ENCODE measurements at regions not wholly inside any gene's neighbourhood (a gene's known extent, or its start where the extent isn't known, plus 50 kb on each side); places are given as distances from the start of the nearest gene placed in this dataset.
A peak's percentile ranks its signal among the peaks of the same experiment; 100 is the strongest.
"Not testable (repeated sequence)": the region's sequence is repeated elsewhere in the genome, so short reads cannot be mapped to it uniquely, and the experiment has no call there.

DNA sequence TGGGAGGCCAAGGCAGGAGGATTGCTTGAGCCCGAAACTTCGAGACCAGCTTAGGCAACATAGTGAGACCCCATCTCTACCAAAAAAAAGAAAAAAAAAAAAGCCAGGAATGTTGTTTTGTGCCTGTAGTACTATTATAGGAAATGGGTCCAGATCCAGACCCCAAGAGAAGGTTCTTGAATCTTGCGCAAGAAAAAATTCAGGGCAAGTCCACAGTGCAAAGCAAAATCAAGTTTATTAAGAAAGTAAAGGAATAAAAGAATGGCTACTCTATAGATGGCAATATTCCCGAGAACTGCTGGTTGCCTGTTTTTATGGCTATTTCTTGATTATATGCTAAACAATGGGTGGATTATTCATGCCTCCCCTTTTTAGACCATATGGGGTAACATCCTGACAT, 51.2 kb upstream of the RDX start:
- DNase-seq (ENCODE audit: low spot score): no peak
- Mint-ChIP-seq H3K27me3 (ENCODE audit: low read depth) (no peaks in the 10 kb centered on the region), H3K36me3 (ENCODE audit: low read depth) (peaks cover 23% of the 10 kb centered on the region), H3K4me1 (ENCODE audit: low read depth) (peaks cover 77% of the 10 kb centered on the region), H3K9me3 (peaks cover 18% of the 10 kb centered on the region), H3K4me3 (ENCODE audit: low read depth) (no peak overlapping the region), H3K27ac (peak overlapping the region; percentile 96)
- intact Hi-C loops (cut with micrococcal nuclease): loop anchor here (2.0 to 10.0 kb wide), 5 partner anchors 35 to 1027 kb away; partner anchors contain the start of genes POU2AF1 and ZC3H12C

GRCh38 chr11:110349138-110349996, 53.0 kb upstream of the RDX start:
- Mint-ChIP-seq H3K27me3 (ENCODE audit: low read depth) (no peaks in the 10 kb centered on the region), H3K9me3 (peaks cover 10% of the 10 kb centered on the region), H3K36me3 (ENCODE audit: low read depth) (peaks cover 11% of the 10 kb centered on the region), H3K4me1 (ENCODE audit: low read depth) (peaks cover 66% of the 10 kb centered on the region), H3K27ac (peak overlapping the region; percentile 96), H3K4me3 (ENCODE audit: low read depth) (peak overlapping the region; percentile 61)
- intact Hi-C loops (cut with micrococcal nuclease): loop anchor here (1.0 to 10.0 kb wide), 10 partner anchors 8 to 1025 kb away; partner anchors contain the start of genes POU2AF1, RDX and ZC3H12C
- DNase-seq (ENCODE audit: low spot score): peak; percentile 58

- H3K4me3 Mint-ChIP-seq (ENCODE audit: low read depth); H3K27me3 Mint-ChIP-seq (ENCODE audit: low read depth); H3K36me3 Mint-ChIP-seq (ENCODE audit: low read depth); DNase-seq (ENCODE audit: low spot score); H3K9me3 Mint-ChIP-seq: not testable (repeated sequence)
- H3K27ac Mint-ChIP-seq: peak overlapping the region; percentile 96
- intact Hi-C loops (cut with micrococcal nuclease): loop anchor here (1.0 to 10.0 kb wide), 10 partner anchors 7 to 1025 kb away; partner anchors contain the start of genes POU2AF1, RDX and ZC3H12C
- H3K4me1 Mint-ChIP-seq (ENCODE audit: low read depth): peaks cover 65% of the 10 kb centered on the region
Observed at GRCh38 chr11:110349997-110350383, 53.6 kb upstream of the RDX start.

DNA sequence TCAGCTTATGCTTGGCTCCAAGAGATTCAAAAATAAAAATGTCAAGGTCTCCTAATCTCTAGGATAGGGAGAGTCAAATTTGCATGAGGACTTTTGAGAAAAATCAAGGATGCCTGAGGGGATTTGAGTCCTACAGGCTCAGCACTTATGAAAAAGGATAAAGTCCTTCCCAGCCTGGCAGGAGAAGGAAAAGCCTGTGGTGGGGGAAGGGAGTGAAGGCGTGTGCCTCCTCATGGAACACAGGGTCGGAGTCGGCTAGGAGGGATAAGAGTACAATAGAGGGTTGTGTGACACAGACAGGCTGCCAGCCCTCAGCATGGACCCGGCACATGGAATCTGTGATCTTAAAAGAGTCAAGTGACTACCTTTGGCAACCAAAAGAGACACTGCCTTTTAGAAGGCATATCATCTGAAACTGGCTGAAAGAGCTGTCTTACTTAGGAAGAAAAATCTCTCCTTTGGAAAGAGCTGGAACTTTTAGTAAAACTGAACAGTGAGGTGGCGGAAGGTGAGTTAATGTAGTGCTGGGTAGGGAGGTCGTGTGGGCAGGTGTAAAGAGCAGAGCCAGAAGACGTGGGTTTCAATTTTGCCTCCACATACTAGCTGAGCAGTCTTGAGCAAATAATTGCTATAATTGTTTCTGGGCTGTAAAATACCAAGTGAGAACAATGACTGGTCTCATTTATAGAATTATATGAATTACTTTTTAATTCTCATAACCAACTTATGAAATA, 58.8 kb upstream of the RDX start:
- peaks cover 37% of the 10 kb centered on the region for H3K4me1 Mint-ChIP-seq (ENCODE audit: low read depth)
- no peak for DNase-seq (ENCODE audit: low spot score)
- H3K27ac Mint-ChIP-seq: peak overlapping the region; percentile 40
- intact Hi-C loops (cut with micrococcal nuclease): no loop called here
- no peaks in the 10 kb centered on the region for H3K36me3 Mint-ChIP-seq (ENCODE audit: low read depth)
- peaks cover 6% of the 10 kb centered on the region for H3K9me3 Mint-ChIP-seq
- H3K27me3 Mint-ChIP-seq (ENCODE audit: low read depth): no peaks in the 10 kb centered on the region
- H3K4me3 Mint-ChIP-seq (ENCODE audit: low read depth): no peak overlapping the region

GRCh38 chr11:110356762-110357671, 60.6 kb upstream of the RDX start:
- H3K9me3 Mint-ChIP-seq: peaks cover 6% of the 10 kb centered on the region
- H3K27ac Mint-ChIP-seq: peak overlapping the region; percentile 82
- intact Hi-C loops (cut with micrococcal nuclease): loop anchor here (1.0 to 2.0 kb wide), 2 partner anchors 8 to 28 kb away; no protein-coding TSS in a partner anchor
- no peak overlapping the region for H3K4me3 Mint-ChIP-seq (ENCODE audit: low read depth)
- H3K27me3 Mint-ChIP-seq (ENCODE audit: low read depth): no peaks in the 10 kb centered on the region
- DNase-seq (ENCODE audit: low spot score): no peak
- H3K4me1 Mint-ChIP-seq (ENCODE audit: low read depth): peaks cover 23% of the 10 kb centered on the region
- no peaks in the 10 kb centered on the region for H3K36me3 Mint-ChIP-seq (ENCODE audit: low read depth)

GRCh38 chr11:110358336-110358735, 61.9 kb upstream of the RDX start:
- peaks cover 6% of the 10 kb centered on the region for H3K9me3 Mint-ChIP-seq
- H3K4me3 Mint-ChIP-seq (ENCODE audit: low read depth): no peak overlapping the region
- no peak overlapping the region for H3K27ac Mint-ChIP-seq

GRCh38 chr11:110360781-110361408, 64.5 kb upstream of the RDX start:
- DNase-seq (ENCODE audit: low spot score); H3K4me3 Mint-ChIP-seq (ENCODE audit: low read depth); H3K36me3 Mint-ChIP-seq (ENCODE audit: low read depth); H3K27me3 Mint-ChIP-seq (ENCODE audit: low read depth); intact Hi-C loops (cut with micrococcal nuclease); H3K27ac Mint-ChIP-seq; H3K9me3 Mint-ChIP-seq: not testable (repeated sequence)
- H3K4me1 Mint-ChIP-seq (ENCODE audit: low read depth): peaks cover 25% of the 10 kb centered on the region

More at GRCh38 chr11:110358336-110358735, 61.9 kb upstream of the RDX start:
- H3K36me3 Mint-ChIP-seq (ENCODE audit: low read depth): no peaks in the 10 kb centered on the region
- H3K27me3 Mint-ChIP-seq (ENCODE audit: low read depth): no peaks in the 10 kb centered on the region
- DNase-seq (ENCODE audit: low spot score): no peak
- H3K4me1 Mint-ChIP-seq (ENCODE audit: low read depth): peaks cover 30% of the 10 kb centered on the region
- intact Hi-C loops (cut with micrococcal nuclease): no loop called here

GRCh38 chr11:110362971-110363509, 66.6 kb upstream of the RDX start:
- Mint-ChIP-seq H3K4me1 (ENCODE audit: low read depth) (peaks cover 12% of the 10 kb centered on the region), H3K36me3 (ENCODE audit: low read depth) (no peaks in the 10 kb centered on the region), H3K27me3 (ENCODE audit: low read depth) (no peaks in the 10 kb centered on the region), H3K27ac (peak overlapping the region; percentile 25), H3K9me3 (no peaks in the 10 kb centered on the region), H3K4me3 (ENCODE audit: low read depth) (no peak overlapping the region)
- intact Hi-C loops (cut with micrococcal nuclease): no loop called here
- DNase-seq (ENCODE audit: low spot score): no peak

GRCh38 chr11:110366291-110366690, 63.5 kb upstream of the FDX1 start:
- no peak for DNase-seq (ENCODE audit: low spot score)
- intact Hi-C loops (cut with micrococcal nuclease): no loop called here
- H3K9me3 Mint-ChIP-seq: no peaks in the 10 kb centered on the region
- peaks cover 11% of the 10 kb centered on the region for H3K4me1 Mint-ChIP-seq (ENCODE audit: low read depth)
- H3K36me3 Mint-ChIP-seq (ENCODE audit: low read depth): no peaks in the 10 kb centered on the region
- no peaks in the 10 kb centered on the region for H3K27me3 Mint-ChIP-seq (ENCODE audit: low read depth)
- no peak overlapping the region for H3K27ac Mint-ChIP-seq
- no peak overlapping the region for H3K4me3 Mint-ChIP-seq (ENCODE audit: low read depth)

GRCh38 chr11:110367571-110367970, 62.2 kb upstream of the FDX1 start:
- H3K27me3 Mint-ChIP-seq (ENCODE audit: low read depth): no peaks in the 10 kb centered on the region
- intact Hi-C loops (cut with micrococcal nuclease): loop anchor here (1.0 kb wide), 1 partner anchor 166 kb away; no protein-coding TSS in a partner anchor

GRCh38 chr11:110371084-110371483, 58.7 kb upstream of the FDX1 start:
- intact Hi-C loops (cut with micrococcal nuclease): loop anchor here (5.0 to 10.0 kb wide), 4 partner anchors 44 to 424 kb away; partner anchors contain the start of gene ZC3H12C
- H3K9me3 Mint-ChIP-seq: no peaks in the 10 kb centered on the region
- DNase-seq (ENCODE audit: low spot score): no peak
- H3K36me3 Mint-ChIP-seq (ENCODE audit: low read depth): no peaks in the 10 kb centered on the region
- H3K4me1 Mint-ChIP-seq (ENCODE audit: low read depth): peaks cover 25% of the 10 kb centered on the region
- no peaks in the 10 kb centered on the region for H3K27me3 Mint-ChIP-seq (ENCODE audit: low read depth)
- H3K27ac Mint-ChIP-seq: no peak overlapping the region
- H3K4me3 Mint-ChIP-seq (ENCODE audit: low read depth): no peak overlapping the region

More at GRCh38 chr11:110367571-110367970, 62.2 kb upstream of the FDX1 start:
- DNase-seq (ENCODE audit: low spot score): no peak
- Mint-ChIP-seq H3K9me3 (no peaks in the 10 kb centered on the region), H3K27ac (no peak overlapping the region), H3K36me3 (ENCODE audit: low read depth) (no peaks in the 10 kb centered on the region), H3K4me1 (ENCODE audit: low read depth) (peaks cover 16% of the 10 kb centered on the region), H3K4me3 (ENCODE audit: low read depth) (no peak overlapping the region)

Data from activated T-helper 2 cell treated with anti-CD3 and anti-CD28 coated beads, Interferon-gamma antibody, Interleukin-2, Interleukin-4, amounts not matched to agents 10 μg/mL and 5 μg/mL and 100 μg/mL, durations not matched to agents 14 hours and 24 hours and 36 hours (primary cell).